OCI-LY1 (cell line): ENCODE measurements at regions not wholly inside any gene's neighbourhood (a gene's known extent, or its start where the extent isn't known, plus 50 kb on each side); places are given as distances from the start of the nearest gene placed in this dataset.

Experiments
- CTCF ChIP-seq: fragments of 200-600 bp; sonication (generic), shearing (Covaris generic); IDR thresholded peaks from 2 replicates; pipeline ENCODE4 v1.5.1; 2017; ENCODE audit warnings: mild to moderate bottlenecking, antibody characterized with exemption, low read length, moderate library complexity, mixed read lengths
- EZH2 ChIP-seq: fragments of 200-600 bp; sonication (generic), shearing (Covaris generic); IDR thresholded peaks from 2 replicates; pipeline ENCODE4 v1.8.0; 2017; ENCODE audit warnings: borderline replicate concordance, mixed run types, mild to moderate bottlenecking, antibody characterized with exemption, low read length, moderate library complexity, mixed read lengths

GRCh38 chr17:21602176-21602575 lies 90.1 kb upstream of the KCNJ18 start:
- TF ChIP-seq CTCF (no peak), EZH2 (no peak)
